GM12878 (cell line): ENCODE measurements at regions not wholly inside any gene's neighbourhood (a gene's known extent, or its start where the extent isn't known, plus 50 kb on each side); places are given as distances from the start of the nearest gene placed in this dataset.

ENCODE experiments used
- RFX5 ChIP-seq: IDR thresholded peaks from 2 replicates; pipeline ENCODE4 v1.6.1; 2011; ENCODE audit warnings: low read depth, low read length, improper control_type of control experiment
- TF ChIP-seq, protein P1 (sequence below), 3 experiments: IDR thresholded peaks in 2 of 3; conservative IDR thresholded peaks in 1 of 3; 2 replicates each; pipeline ENCODE4 v1.5.1; 2011; ENCODE audit warnings: low read depth in 3 of 3, low read length in 3 of 3, mild to moderate bottlenecking in 3 of 3, control low read depth in 2 of 3, moderate library complexity in 2 of 3, inconsistent platforms in 1 of 3, mixed read lengths in 1 of 3; ENCODE audit not compliant: control insufficient read depth in 2 of 3, insufficient read depth in 1 of 3; ENCODE audit errors: extremely low read depth in 1 of 3
- TF ChIP-seq, protein P2 (sequence below): IDR thresholded peaks from 2 replicates; pipeline ENCODE4 v1.6.1; 2012; ENCODE audit warnings: low read length, inconsistent platforms
- TF ChIP-seq, protein P3 (sequence below): IDR thresholded peaks from 2 replicates; pipeline ENCODE4 v1.6.1; 2011; ENCODE audit warnings: borderline replicate concordance, low read depth, mild to moderate bottlenecking, moderate library complexity, mixed read lengths, low read length; ENCODE audit not compliant: insufficient read depth; ENCODE audit errors: extremely low read length

DNA sequence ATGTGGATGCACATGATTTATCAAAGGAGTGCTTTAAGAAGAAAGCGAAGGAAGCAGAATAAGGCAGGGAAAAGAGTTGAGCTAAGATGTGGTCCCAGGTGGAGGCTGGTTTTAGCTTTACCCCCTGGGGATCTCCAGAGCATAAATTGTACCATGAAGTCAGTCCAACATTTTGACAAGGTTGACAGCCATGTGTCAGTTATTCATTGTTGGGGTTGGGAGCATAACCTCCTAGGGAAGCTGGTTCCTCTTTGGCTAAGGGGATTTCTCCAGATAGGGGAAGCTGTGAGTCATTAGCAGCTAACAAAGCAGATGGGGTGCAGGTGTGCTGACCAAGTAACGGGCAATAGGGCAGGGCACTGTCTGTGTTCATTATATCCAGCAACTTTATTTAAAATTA, 123.7 kb upstream of the IGSF10 start:
- no peak for TF ChIP-seq RFX5
- TF ChIP-seq, protein P1, sequence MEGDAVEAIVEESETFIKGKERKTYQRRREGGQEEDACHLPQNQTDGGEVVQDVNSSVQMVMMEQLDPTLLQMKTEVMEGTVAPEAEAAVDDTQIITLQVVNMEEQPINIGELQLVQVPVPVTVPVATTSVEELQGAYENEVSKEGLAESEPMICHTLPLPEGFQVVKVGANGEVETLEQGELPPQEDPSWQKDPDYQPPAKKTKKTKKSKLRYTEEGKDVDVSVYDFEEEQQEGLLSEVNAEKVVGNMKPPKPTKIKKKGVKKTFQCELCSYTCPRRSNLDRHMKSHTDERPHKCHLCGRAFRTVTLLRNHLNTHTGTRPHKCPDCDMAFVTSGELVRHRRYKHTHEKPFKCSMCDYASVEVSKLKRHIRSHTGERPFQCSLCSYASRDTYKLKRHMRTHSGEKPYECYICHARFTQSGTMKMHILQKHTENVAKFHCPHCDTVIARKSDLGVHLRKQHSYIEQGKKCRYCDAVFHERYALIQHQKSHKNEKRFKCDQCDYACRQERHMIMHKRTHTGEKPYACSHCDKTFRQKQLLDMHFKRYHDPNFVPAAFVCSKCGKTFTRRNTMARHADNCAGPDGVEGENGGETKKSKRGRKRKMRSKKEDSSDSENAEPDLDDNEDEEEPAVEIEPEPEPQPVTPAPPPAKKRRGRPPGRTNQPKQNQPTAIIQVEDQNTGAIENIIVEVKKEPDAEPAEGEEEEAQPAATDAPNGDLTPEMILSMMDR (IDR thresholded peaks at IDR 0.05 in 2 of 3, conservative IDR thresholded peaks at IDR 0.05 in 1 of 3; ENCODE audit: control insufficient read depth in 2 of 3, extremely low read depth in 1 of 3, insufficient read depth in 1 of 3, low read depth in 3 of 3, low read length in 3 of 3) = no peak
- TF ChIP-seq, protein P2, sequence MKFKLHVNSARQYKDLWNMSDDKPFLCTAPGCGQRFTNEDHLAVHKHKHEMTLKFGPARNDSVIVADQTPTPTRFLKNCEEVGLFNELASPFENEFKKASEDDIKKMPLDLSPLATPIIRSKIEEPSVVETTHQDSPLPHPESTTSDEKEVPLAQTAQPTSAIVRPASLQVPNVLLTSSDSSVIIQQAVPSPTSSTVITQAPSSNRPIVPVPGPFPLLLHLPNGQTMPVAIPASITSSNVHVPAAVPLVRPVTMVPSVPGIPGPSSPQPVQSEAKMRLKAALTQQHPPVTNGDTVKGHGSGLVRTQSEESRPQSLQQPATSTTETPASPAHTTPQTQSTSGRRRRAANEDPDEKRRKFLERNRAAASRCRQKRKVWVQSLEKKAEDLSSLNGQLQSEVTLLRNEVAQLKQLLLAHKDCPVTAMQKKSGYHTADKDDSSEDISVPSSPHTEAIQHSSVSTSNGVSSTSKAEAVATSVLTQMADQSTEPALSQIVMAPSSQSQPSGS = no peak
- TF ChIP-seq, protein P3, sequence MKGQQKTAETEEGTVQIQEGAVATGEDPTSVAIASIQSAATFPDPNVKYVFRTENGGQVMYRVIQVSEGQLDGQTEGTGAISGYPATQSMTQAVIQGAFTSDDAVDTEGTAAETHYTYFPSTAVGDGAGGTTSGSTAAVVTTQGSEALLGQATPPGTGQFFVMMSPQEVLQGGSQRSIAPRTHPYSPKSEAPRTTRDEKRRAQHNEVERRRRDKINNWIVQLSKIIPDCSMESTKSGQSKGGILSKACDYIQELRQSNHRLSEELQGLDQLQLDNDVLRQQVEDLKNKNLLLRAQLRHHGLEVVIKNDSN = no peak
